Activated CD8-positive, alpha-beta T cell treated with anti-CD3 and anti-CD28 coated beads for 36 hours (primary cell): ENCODE measurements at regions not wholly inside any gene's neighbourhood (a gene's known extent, or its start where the extent isn't known, plus 50 kb on each side); places are given as distances from the start of the nearest gene placed in this dataset.

ENCODE experiments used
- ATAC-seq: fragments of 200-7000 bp; cut with Tn5 transposase; one replicate; pipeline ENCODE4 v1.10.0; 2021; ENCODE audit warnings: mild to moderate bottlenecking, moderate library complexity
- CTCF ChIA-PET: fragments of 350-600 bp; sonication (Branson Sonifier 250); formaldehyde crosslinking; loops from one replicate; lab custom pipeline; 2021; ENCODE audit warnings: antibody characterized with exemption; lab: Charles Lee
- POLR2A ChIA-PET: fragments of 350-600 bp; sonication (Branson Sonifier 250); formaldehyde crosslinking; loops from one replicate; lab custom pipeline; 2021; ENCODE audit warnings: antibody characterized with exemption; lab: Charles Lee
- DNase-seq: peaks from one replicate; pipeline ENCODE4 v3.0.0-alpha.2; 2020
- H3K27ac Mint-ChIP-seq: one replicate; pipeline ENCODE4 v1.8.0; 2021; ENCODE audit warnings: mild to moderate bottlenecking, mixed read lengths
- H3K27me3 Mint-ChIP-seq: one replicate; pipeline ENCODE4 v1.8.0; 2021; ENCODE audit warnings: mixed read lengths
- H3K36me3 Mint-ChIP-seq: one replicate; pipeline ENCODE4 v1.8.0; 2021; ENCODE audit warnings: low read depth, mixed read lengths
- H3K4me1 Mint-ChIP-seq: one replicate; pipeline ENCODE4 v1.8.0; 2021; ENCODE audit warnings: low read depth, mixed read lengths
- H3K4me3 Mint-ChIP-seq: one replicate; pipeline ENCODE4 v1.8.0; 2021; ENCODE audit warnings: mild to moderate bottlenecking, moderate library complexity, mixed read lengths
- H3K9me3 Mint-ChIP-seq: one replicate; pipeline ENCODE4 v1.8.0; 2021; ENCODE audit warnings: mixed read lengths
- intact Hi-C: fragments of 100-400 bp; cut with micrococcal nuclease; formaldehyde crosslinking; loops from one replicate; pipeline ENCODE4 v1.10.0; 2022
- TF ChIP-seq, protein P1 (sequence below): fragments of 200-600 bp; IDR thresholded peaks from one replicate; pipeline ENCODE4 v1.8.0; 2022; ENCODE audit warnings: antibody characterized with exemption, mild to moderate bottlenecking

DNA sequence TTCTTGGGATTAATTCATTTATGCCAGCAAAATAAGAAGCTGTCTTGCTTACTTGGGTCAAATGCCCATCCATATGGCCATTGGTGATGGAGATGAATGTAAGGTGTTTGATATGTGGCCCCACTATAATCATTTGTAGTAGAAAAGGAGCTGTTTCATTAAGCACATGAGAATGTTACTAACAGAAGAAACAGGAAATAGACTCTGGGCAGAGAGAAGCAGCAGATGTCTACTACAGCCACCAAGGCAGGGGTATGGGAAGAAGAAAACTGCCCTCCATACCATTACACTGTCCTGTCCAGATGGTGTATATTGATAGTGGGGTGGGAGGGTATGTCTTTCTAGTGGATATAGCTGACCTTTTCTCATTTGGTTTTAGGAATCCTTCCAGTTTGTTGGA is 386.6 kb upstream of the CLINT1 start:
- DNase-seq (no peak), ATAC-seq (no peak)
- H3K9me3 Mint-ChIP-seq = no peaks in the 10 kb centered on the region
- POLR2A ChIA-PET = no interaction called here
- no peak overlapping the region for H3K27ac Mint-ChIP-seq
- peaks cover 5% of the 10 kb centered on the region for H3K27me3 Mint-ChIP-seq
- H3K36me3 Mint-ChIP-seq = no peaks in the 10 kb centered on the region
- CTCF ChIA-PET = no interaction called here
- intact Hi-C loops = no loop called here
- TF ChIP-seq, protein P1, sequence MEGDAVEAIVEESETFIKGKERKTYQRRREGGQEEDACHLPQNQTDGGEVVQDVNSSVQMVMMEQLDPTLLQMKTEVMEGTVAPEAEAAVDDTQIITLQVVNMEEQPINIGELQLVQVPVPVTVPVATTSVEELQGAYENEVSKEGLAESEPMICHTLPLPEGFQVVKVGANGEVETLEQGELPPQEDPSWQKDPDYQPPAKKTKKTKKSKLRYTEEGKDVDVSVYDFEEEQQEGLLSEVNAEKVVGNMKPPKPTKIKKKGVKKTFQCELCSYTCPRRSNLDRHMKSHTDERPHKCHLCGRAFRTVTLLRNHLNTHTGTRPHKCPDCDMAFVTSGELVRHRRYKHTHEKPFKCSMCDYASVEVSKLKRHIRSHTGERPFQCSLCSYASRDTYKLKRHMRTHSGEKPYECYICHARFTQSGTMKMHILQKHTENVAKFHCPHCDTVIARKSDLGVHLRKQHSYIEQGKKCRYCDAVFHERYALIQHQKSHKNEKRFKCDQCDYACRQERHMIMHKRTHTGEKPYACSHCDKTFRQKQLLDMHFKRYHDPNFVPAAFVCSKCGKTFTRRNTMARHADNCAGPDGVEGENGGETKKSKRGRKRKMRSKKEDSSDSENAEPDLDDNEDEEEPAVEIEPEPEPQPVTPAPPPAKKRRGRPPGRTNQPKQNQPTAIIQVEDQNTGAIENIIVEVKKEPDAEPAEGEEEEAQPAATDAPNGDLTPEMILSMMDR = no peak
- H3K4me1 Mint-ChIP-seq = no peaks in the 10 kb centered on the region
- H3K4me3 Mint-ChIP-seq = no peak overlapping the region

DNA sequence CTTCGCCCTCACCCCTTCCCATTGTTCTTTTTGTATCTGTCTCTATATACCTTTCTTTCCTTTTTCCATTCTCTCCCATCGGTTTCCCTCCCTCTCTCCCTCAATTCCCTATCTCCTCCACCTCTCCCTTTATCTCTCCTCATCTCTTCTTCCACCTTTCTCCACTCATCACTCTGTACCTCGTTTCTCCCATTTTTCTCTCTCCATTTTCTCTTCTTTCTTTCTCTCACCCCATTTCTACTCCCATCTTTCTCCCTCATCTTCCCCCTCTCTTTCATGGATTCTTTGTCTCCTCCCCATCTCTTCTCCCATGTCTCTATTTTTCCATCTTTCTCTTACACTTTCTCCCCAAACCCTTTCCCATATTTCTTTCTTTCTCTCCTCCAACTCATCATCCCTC is 385.9 kb upstream of the CLINT1 start:
- no peak overlapping the region for H3K27ac Mint-ChIP-seq
- no peak overlapping the region for H3K4me3 Mint-ChIP-seq
- H3K9me3 Mint-ChIP-seq = no peaks in the 10 kb centered on the region
- ATAC-seq = no peak
- CTCF ChIA-PET = no interaction called here
- TF ChIP-seq, protein P1 = no peak
- H3K4me1 Mint-ChIP-seq = no peaks in the 10 kb centered on the region
- peaks cover 5% of the 10 kb centered on the region for H3K27me3 Mint-ChIP-seq
- DNase-seq = no peak
- intact Hi-C loops = no loop called here
- POLR2A ChIA-PET = no interaction called here
- H3K36me3 Mint-ChIP-seq = no peaks in the 10 kb centered on the region

DNA sequence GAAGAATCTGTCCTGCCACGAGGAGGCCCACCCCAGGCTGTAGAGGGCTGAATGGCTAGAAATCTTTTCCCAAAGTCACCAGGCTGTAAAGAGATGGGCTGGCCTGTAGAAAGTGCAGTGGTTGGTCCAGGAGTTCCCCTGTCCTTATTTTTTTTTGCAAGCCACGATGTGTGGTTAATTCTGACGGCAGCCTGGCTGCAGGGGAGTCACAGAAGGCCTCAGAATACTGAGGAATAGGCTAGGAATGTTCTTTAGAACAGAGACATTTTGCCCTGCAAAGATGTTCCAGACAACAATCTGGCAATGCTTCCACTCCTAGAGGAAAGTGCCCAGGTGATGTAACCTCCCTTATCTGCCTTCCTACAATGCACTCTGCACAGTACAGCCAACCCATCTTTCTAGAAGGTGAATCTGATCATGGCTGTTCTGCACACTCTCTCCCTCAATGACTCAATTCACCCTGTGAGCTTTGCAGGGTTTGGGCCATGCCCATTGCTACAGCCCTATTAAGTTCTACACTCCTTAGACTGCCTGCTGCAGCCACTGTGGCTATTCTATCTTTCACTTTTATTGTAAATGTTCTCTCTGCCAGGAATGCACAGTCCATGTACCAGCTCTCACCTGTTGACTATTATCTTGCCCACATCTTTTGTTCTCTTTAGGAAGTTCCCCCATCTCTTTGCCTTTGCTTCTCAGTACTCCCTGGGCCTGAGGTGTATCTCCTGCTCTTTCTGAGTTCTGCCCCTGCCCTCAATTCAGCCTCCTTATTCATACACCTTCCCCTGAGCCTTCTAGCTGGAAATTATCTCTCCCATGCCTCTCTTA is 377.8 kb upstream of the CLINT1 start:
- Mint-ChIP-seq H3K36me3 (no peaks in the 10 kb centered on the region), H3K4me3 (no peak overlapping the region), H3K27me3 (no peaks in the 10 kb centered on the region), H3K27ac (no peak overlapping the region), H3K4me1 (peaks cover 12% of the 10 kb centered on the region), H3K9me3 (no peaks in the 10 kb centered on the region)
- POLR2A ChIA-PET = no interaction called here
- ATAC-seq (no peak), DNase-seq (no peak)
- CTCF ChIA-PET = no interaction called here
- TF ChIP-seq, protein P1 = no peak
- intact Hi-C loops = no loop called here

DNA sequence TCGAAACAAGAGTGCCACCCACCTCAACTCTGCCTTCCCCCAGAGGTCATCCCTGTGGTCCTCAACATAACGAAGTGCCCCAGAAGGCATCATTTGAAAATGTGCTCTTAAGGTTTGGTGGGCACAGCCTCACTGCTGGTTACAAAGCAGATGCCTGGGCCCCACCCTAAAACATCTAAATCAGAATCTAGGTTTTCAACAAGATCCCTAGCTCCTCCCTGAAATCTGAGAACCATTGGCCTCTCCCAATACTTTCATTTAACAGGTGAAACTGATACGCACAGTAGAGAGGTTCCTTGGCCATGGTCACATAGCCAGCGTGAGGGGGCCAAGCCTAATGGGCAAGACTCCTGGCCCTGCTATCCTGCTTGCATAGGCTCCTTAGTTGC is 376.2 kb upstream of the CLINT1 start:
- Mint-ChIP-seq H3K4me3 (no peak overlapping the region), H3K27me3 (no peaks in the 10 kb centered on the region), H3K9me3 (no peaks in the 10 kb centered on the region), H3K36me3 (no peaks in the 10 kb centered on the region), H3K27ac (no peak overlapping the region), H3K4me1 (peaks cover 12% of the 10 kb centered on the region)
- ATAC-seq = no peak
- ChIA-PET CTCF (no interaction called here), POLR2A (no interaction called here)
- no peak for DNase-seq
- intact Hi-C loops = no loop called here
- TF ChIP-seq, protein P1 = no peak

DNA sequence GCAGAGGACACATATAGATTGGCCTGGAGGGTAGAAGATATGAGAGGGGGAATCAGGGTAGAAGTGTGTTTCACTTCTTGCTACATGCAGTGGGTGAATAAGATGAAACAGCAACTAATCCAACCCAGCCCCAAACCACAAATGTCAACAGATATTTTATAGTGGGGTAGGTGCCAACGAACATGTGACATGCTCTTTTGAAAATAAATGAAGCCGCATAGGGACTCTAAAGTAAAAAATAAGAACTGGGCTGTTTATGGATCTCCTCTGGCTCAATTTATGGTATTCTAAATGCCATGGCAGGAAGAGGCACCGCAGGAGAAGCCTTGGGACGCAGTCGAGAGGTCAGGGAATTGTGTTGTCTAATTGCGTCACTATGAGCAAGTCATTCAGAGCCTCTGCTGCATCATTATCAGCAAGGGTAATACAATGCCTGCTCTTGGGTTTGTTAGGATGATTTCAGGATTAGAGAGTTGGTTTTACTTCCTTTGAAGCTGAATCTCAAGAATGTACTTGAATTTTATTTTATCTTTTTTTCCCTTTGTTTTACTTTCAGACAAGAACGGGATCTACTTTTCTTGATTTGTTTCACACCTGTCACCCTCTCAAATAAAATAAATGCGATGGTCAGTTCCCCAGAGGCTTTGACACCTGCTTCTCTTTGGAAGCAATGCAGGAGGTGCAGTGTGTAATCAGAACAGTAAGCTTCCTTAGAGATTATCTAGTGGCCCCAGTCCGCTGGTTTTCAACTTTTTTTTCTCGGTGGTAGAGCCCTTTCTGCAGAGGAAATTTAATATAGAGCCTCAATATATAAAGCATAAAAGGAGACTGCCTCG is 375.6 kb upstream of the CLINT1 start:
- CTCF ChIA-PET = no interaction called here

More for the DNA sequence above, 375.6 kb upstream of the CLINT1 start:
- H3K4me1 Mint-ChIP-seq = peaks cover 12% of the 10 kb centered on the region
- TF ChIP-seq, protein P1 = no peak
- no peaks in the 10 kb centered on the region for H3K9me3 Mint-ChIP-seq
- peak overlapping the region; percentile 25 for H3K27ac Mint-ChIP-seq
- intact Hi-C loops = no loop called here
- DNase-seq = peak; percentile 34
- H3K4me3 Mint-ChIP-seq = no peak overlapping the region
- H3K27me3 Mint-ChIP-seq = no peaks in the 10 kb centered on the region
- peak; percentile 73 for ATAC-seq
- H3K36me3 Mint-ChIP-seq = no peaks in the 10 kb centered on the region
- POLR2A ChIA-PET = no interaction called here
